ENCODE measurements at regions not wholly inside any gene's neighbourhood (a gene's known extent, or its start where the extent isn't known, plus 50 kb on each side); places are given as distances from the start of the nearest gene placed in this dataset.
A peak's percentile ranks its signal among the peaks of the same experiment; 100 is the strongest.

- no peak for DNase-seq
Observed at GRCh38 chr4:153034681-153035080, 98.6 kb downstream of the FHDC1 start.

DNA sequence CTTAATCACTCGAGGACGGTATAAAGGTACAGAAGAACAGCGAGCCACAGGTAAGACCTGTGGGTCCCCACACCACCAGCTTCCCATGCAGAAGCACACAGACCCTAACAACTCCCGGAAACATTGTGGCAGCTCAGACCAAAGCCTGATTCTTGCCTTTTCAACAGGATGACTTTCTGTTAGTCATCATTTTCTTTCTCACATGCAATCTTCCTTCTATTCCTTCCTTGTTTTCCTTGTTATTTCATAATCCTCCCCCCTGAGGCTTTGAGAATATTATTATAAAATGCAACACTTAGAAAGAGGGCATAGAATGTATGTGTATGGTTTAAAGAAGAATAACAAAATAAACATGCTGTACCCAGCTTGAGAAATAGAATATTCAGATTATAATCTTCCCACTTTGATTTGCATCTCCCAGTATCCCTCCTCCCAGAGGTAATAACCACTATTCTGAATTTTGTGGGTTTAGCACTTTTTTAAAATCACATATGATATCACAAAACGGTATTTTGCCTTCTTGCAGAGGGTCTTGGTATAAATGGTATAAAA, 100.9 kb downstream of the FHDC1 start:
- DNase-seq, result no peak

- no peak for DNase-seq
Observed at GRCh38 chr4:153038623-153039311, 102.6 kb downstream of the FHDC1 start.

GRCh38 chr4:153039542-153040185, 103.5 kb downstream of the FHDC1 start:
- DNase-seq, result no peak

- DNase-seq, result no peak
Observed at GRCh38 chr4:153040677-153041076, 104.6 kb downstream of the FHDC1 start.

GRCh38 chr4:153044036-153044435, 107.9 kb downstream of the FHDC1 start:
- no peak for DNase-seq

DNA sequence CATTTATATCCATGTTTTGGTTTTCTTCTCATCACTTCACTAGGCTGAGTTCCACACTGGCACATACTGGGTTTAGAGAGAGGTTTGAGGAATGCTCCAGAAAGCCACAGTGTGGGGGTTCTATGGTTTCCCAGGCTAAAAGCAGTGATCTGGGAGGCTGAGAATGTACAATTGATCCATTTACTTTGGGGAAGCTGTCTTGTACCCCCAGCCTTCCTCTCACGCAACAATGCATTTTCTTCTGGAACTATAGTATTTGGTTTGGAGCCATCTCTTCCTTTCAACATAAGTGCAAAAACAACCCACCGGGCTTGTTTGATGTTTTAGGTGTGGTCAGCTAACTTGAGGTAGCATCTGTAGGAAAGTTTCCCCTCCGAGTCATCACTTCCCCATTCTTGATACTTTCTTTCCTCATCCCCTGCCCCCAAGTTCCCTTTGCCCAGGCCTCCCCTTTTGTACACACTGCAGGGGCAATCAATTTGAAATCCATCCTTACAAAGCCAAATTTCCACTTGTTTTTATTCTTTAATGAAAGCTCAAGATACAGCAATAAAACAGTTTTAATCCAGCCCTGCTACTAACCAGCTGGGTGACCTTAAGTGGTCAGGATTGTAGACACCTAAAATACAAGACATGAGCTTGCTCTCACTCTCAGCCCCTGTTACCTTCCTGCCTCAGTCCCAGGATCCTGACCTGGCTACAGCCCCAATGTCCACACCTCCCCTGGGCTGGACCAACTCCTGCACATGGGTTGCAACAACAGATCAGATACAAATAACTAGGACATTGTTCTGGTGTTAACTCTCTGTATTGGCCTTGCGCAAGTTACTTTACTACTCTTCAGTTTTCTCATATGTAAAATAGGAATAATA, 109.2 kb downstream of the FHDC1 start:
- DNase-seq, result no peak

- DNase-seq, result no peak
Observed at GRCh38 chr4:153058671-153059060, 122.5 kb downstream of the FHDC1 start.

GRCh38 chr4:153060196-153060595, 124.1 kb downstream of the FHDC1 start:
- no peak for DNase-seq

DNA sequence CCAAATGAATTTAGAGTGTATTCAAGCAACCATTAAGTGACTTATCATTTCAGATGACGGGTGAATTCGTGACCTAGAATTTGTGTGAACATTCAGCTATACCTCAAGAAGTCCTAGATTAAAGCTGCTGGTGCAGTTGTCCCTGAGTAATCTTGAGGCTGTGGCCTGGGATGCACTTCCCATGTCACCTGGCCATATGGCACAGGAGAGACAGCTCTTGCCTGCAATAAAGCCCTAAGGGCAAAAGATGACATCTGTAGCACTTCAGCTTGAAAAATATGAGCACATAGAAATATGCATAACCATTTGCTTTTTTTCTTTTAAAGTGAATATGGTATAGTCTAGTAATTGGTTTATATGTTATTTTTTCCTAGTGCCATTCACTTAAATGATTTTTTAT, 125.8 kb downstream of the FHDC1 start:
- DNase-seq, result no peak

DNA sequence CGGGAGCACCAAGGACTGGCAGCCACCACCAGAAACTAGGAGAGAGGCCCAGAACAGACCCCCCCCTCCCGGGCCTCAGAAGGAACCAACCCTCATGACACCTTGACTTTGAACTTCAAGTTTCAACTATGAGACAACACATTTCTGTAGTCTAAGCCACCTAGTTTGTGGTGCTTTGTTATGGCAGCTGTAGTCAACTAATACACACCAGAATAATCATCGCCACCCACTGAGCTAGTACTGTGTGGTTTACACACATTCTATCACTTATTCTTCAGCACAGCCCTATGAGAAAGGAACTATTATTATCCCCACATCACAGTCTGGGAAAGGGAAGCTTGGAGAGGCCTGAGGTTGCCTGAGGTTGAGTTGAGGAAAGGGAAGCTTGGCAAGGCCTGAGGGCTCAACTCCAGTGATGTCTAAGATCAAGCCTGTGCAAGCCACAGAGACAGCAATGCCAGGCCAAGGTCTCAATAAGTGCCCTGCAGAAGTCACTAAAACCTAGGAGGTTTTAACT, 126.6 kb downstream of the FHDC1 start:
- DNase-seq, result no peak

- DNase-seq, result no peak
Observed at GRCh38 chr4:153063490-153063889, 127.4 kb downstream of the FHDC1 start.

DNA sequence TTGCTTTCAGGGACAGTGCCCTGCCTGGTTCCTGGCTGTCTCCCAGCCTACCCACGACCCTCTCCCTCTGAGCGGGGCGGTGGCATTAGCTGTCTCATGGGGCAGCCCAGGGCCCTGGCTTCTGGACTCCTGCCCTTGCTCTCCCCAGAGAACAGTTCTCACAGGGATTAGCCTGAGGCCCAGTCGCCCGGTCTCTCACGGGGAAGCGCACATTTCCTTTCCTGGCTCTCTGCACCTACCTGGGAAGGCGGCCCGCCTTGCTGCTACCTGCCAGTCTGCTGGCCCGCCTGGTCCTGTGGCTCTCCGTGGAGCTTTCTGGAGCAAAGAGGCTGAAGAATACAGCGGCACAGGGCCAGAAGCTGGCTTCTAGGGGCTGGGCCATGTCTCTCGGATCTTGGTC, 128.4 kb downstream of the FHDC1 start:
- no peak for DNase-seq

DNA sequence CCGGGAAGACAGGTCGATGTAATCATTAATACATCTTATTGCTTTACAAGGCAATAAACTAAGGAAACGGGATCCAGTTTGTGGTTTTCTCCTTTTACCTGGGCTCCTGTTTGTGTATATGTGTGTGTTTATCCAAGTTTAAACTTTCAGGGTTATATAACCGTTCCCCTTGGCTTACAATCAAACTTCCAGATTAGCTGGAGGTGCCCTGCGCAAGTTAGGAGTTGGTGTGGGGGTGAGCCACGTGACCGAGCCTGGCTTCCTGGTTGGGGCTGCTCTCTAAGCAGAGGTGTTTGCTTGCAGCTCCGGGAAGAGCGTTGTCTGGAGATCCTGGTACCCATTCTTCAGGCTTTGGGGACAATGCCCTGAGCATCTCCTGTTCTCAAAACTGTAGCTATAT, 129.2 kb downstream of the FHDC1 start:
- DNase-seq, result no peak

DNA sequence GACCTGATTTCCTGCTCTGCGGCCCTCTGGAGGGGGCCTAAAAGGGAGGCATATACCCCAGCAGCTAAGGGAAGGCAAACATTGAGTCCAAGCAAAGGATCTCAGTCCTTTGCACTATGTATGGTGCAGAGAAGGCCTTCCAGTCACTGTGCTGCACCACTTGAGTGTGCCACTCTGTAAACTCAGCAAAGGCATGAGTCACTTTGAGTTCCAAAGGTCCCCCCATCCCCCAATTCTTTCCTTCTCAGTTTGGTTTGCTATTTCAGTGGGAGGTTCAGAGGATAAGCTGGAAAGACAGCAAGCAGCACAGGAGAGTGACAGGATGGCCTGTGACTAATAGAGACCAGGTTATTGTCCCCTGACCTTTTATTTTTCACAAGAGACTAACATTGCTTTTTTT, 131.3 kb downstream of the FHDC1 start:
- DNase-seq, result peak; percentile 14

GRCh38 chr4:153068751-153069150, 132.6 kb downstream of the FHDC1 start:
- DNase-seq, result no peak

DNA sequence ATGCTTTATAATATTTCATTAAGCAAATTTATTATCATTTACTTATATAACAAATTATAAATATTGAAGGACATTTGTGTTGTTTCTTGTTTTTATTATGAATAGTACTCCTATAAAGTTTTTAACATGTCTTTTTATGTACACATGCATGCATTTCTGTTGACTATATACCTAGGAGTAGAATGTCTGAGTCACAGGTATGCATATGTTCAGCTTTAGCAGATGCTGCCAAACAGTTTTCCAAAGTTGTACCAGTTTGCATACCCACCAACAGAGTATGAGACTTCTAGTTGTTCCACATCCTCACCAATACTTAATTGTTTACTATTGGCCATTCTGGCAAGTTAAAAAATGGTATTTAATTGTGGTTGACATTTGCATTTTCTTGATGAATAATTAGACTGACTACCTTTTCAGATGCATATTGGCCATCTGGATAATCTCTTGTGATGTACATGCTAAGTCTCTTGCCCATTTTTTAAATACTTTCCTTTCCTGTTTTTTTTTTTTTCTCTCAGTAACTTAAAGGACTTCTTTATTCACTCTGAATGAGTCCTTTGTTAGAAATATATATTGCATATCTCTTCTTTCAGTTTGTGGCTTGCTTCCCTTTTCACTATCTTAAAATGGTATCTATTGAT, 132.2 kb upstream of the TRIM2 start:
- no peak for DNase-seq

DNA sequence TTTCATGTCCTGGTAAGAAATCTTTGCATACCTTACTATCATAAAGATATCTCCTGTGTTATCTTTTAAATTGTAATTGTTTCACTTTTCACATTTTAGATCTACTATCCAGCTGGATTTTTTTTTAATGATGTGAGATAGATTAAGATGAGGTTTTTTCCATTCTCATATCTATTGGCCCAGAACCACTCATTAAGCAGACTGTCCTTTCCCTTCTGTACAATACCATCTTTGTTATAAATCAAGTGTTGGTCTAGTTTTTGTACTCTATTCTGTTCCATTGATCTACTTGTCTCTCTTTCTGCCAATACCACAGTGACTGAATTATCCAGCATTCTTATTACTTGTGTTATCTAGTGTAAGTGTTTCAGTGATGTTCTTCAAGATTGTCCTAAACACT, 131.6 kb upstream of the TRIM2 start:
- DNase-seq, result no peak

GRCh38 chr4:153074486-153074885, 129.8 kb upstream of the TRIM2 start:
- no peak for DNase-seq

- no peak for DNase-seq
Observed at GRCh38 chr4:153074936-153075630, 129.2 kb upstream of the TRIM2 start.

GRCh38 chr4:153075836-153076518, 128.3 kb upstream of the TRIM2 start:
- no peak for DNase-seq

GRCh38 chr4:153076861-153077260, 127.4 kb upstream of the TRIM2 start:
- no peak for DNase-seq
